ENCODE measurements at regions not wholly inside any gene's neighbourhood (a gene's known extent, or its start where the extent isn't known, plus 50 kb on each side); places are given as distances from the start of the nearest gene placed in this dataset.

- H3K27me3 ChIP-seq = no peaks in the 10 kb centered on the region
- WGBS, 2 donors = 89 to 95% methylated on average over 2 of the region's 2 CpGs
- DNase-seq = no peak
- peaks cover 0 to 23% (median 5%) of the 10 kb centered on the region in 11 donors for H3K9me3 ChIP-seq
- TF ChIP-seq CTCF (IDR thresholded peaks at IDR 0.05) = no peak
- H3K4me3 ChIP-seq = no peak overlapping the region
- ATAC-seq = no peak
- H3K27ac ChIP-seq = no peak overlapping the region
- H3K4me1 ChIP-seq = peaks cover 0 to 11% (median 4%) of the 10 kb centered on the region in 9 donors
- no peaks in the 10 kb centered on the region for H3K36me3 ChIP-seq
- intact Hi-C loops (cut with DNase I) = no loop called here
These were observed 99.0 kb upstream of the MDFIC start for GRCh38 chr7:114822844-114823243.

GRCh38 chr7:114823290-114823689 lies 98.6 kb upstream of the MDFIC start:
- WGBS, 2 donors = 100% methylated on average over 1 of the region's 1 CpG
- peaks cover 0 to 11% (median 4%) of the 10 kb centered on the region in 9 donors for H3K4me1 ChIP-seq
- no peak overlapping the region for H3K27ac ChIP-seq
- intact Hi-C loops (cut with DNase I) = no loop called here
- TF ChIP-seq CTCF (IDR thresholded peaks at IDR 0.05) = no peak
- no peaks in the 10 kb centered on the region for H3K36me3 ChIP-seq
- no peak overlapping the region for H3K4me3 ChIP-seq
- peaks cover 0 to 27% (median 5%) of the 10 kb centered on the region in 11 donors for H3K9me3 ChIP-seq
- H3K27me3 ChIP-seq = no peaks in the 10 kb centered on the region
- DNase-seq (no peak), ATAC-seq (no peak)

- no peak overlapping the region for H3K27ac ChIP-seq
- peaks cover 0 to 4% (median 0%) of the 10 kb centered on the region in 9 donors for H3K4me1 ChIP-seq
- intact Hi-C loops (cut with DNase I) = no loop called here
- no peak for TF ChIP-seq CTCF (IDR thresholded peaks at IDR 0.05)
- 53 to 65% methylated on average over 3 of the region's 3 CpGs for WGBS, 2 donors
- H3K9me3 ChIP-seq = peaks cover 0 to 30% (median 5%) of the 10 kb centered on the region in 11 donors
- ATAC-seq = no peak
- H3K36me3 ChIP-seq = no peaks in the 10 kb centered on the region
- no peak overlapping the region for H3K4me3 ChIP-seq
- no peak for DNase-seq
- H3K27me3 ChIP-seq = no peaks in the 10 kb centered on the region
These were observed 96.4 kb upstream of the MDFIC start for GRCh38 chr7:114825423-114825951.

DNA sequence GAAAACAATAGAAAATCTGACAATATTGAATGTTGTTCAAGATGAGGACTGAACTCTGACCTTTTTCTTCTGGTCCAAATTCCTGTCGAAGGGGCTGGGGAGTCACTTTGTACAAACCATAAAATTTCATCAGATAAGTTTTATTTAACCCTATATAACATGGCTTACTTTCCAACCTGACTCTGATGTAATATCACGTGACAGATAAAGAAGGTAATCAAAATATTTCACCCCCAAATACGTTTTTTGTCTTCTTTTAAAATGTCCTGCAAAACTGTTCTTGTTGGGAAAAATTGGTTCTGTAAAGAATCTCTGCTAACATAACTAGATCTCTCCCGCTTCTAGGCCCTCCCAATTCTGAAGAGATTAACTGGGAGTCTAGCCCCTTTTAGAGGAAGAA lies 90.9 kb upstream of the MDFIC start:
- intact Hi-C loops (cut with DNase I) = no loop called here
- Histone ChIP-seq H3K9me3 (peaks cover 0 to 26% (median 5%) of the 10 kb centered on the region in 11 donors), H3K4me3 (no peak overlapping the region), H3K27me3 (no peaks in the 10 kb centered on the region), H3K36me3 (no peaks in the 10 kb centered on the region), H3K27ac (no peak overlapping the region), H3K4me1 (no peaks in the 10 kb centered on the region)
- ATAC-seq = no peak
- no peak for DNase-seq
- TF ChIP-seq CTCF (IDR thresholded peaks at IDR 0.05) = no peak
- 50 to 57% methylated on average over 4 of the region's 4 CpGs for WGBS, 2 donors
